Stimulated activated CD4-positive, alpha-beta T cell treated with anti-CD3 and anti-CD28 coated beads, TNF-alpha, amount 100 ng/mL, for 24 hours (primary cell): ENCODE measurements at regions not wholly inside any gene's neighbourhood (a gene's known extent, or its start where the extent isn't known, plus 50 kb on each side); places are given as distances from the start of the nearest gene placed in this dataset.

ENCODE experiments used
- DNase-seq, 3 experiments: peaks; one replicate each; pipeline ENCODE4 v3.0.0-alpha.2; 2020; ENCODE audit warnings: low read depth in 3 of 3

DNA sequence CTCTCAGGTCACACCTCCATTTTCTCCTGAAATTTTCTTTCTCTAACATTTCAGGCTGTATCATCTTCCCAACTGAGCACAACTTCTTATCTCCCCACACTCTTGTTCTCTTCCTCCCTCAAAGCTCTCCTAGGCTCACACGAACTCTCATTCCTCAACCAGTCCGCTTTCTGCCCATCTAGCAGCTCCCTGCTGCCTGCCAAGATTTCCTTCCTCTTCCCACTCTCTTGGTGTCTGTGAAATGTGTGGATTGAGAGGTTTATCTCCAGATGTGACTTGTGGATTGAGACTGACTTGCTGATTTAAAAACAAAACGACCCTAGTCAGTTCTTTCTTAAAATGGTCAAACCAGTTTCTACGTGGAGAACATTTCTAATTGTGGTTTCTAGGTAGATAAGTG lies 106.3 kb downstream of the MTNR1B start:
- DNase-seq: no peak

- no peak for DNase-seq
Measured at GRCh38 chr11:93080146-93080759, 110.8 kb downstream of the MTNR1B start.

DNA sequence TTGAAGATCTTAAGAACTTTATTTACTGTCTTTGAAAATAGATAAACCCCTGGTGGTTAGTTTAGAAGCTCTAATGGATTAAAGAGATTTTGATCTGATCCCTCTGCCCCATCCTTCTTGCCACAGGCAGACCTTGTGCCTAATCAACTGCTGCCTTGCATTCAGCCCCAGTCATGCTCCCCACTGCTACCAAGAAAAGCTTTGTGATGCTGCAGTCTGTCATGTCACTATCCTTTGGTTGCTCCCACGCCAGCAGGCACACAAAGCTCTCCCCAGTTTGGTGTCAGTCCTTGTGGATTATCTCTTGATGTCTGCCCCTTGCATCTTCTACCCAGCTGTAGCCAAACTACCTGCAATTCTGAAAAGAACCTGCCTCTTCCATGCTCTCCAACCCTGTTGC lies 112.2 kb downstream of the MTNR1B start:
- DNase-seq: no peak

DNA sequence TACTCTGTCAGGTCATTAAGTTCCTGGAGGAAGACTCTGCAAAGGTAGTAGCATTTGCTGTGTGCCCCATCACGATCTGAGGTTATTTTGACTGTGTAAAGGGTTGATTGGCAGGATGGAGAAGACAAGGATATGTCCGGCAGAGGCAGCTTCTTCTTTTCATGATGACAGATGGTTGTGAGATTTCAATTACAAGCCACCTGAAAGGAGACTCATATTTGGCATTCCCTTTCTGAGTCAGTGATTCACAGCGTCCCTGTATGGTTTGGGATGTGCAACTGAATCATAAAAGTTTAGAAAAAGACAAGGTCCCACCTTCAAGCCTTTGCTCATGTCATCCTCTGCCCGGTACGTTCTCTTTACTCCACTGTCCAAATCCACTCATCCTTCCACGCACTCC lies 113.4 kb downstream of the MTNR1B start:
- DNase-seq: no peak

DNA sequence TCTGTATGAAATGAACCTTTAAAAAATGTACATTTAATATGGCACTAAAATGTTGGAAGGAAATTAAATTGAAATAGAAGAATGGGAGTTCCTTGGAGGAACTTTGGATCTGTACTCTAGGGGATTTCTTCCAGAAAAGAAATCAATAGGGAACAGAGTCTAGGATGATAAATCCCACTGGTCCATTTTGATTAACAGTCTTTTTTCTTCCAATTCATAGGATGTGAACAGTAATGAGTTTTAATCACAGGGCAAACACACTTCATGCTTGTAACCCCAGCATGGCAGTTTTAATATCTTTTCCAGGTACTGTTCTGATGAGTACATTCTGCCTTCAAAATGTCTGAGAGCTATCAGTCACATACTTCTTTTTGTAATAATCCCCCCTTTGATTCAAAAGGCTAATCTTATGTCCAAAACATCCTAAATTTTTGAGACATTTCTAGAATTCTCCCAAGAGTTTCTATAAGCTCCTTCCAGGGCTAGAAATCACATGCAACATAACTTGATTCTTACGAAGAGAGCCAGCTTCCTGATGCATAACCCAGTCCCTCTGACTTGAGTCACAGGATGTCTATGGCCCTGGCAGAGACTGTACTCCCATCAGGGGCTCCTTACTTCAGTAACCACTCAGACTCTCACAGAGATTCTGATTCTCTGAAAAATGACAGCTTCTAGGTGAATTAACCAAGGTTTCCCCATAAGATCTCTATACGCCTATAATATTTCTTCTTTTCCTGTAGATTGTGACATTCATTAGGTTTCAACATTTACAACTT lies 112.9 kb downstream of the SLC36A4 start:
- no peak for DNase-seq

GRCh38 chr11:93089474-93090102 lies 108.2 kb downstream of the SLC36A4 start:
- DNase-seq: no peak
